ENCODE measurements at regions not wholly inside any gene's neighbourhood (a gene's known extent, or its start where the extent isn't known, plus 50 kb on each side); places are given as distances from the start of the nearest gene placed in this dataset.

DNA sequence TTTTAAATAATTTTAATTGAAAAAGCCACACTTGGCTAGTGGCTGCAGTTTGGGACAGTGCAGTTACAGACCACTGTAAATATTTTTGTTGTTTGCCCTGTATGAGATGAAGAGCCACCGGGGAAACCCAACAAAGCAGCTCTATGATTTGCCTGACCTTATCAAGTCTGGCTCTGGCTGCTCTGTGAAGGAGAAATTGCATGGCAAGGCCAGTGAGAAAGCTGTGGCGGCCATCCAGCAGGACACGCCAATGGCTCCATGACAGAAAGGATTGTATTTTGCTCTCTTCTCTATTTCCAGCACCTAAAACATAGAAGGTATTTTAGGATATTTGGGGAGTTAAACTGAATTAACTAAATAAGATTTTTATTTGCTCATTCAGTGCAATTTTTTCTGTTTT, 330.0 kb upstream of the DYNLRB2 start:
- Mint-ChIP-seq H3K9me3 (peaks cover 9% of the 10 kb centered on the region), H3K27ac (no peak overlapping the region), H3K4me3 (no peak overlapping the region), H3K36me3 (no peaks in the 10 kb centered on the region), H3K4me1 (no peaks in the 10 kb centered on the region), H3K27me3 (peaks cover 8% of the 10 kb centered on the region)
- DNase-seq (ENCODE audit: low spot score in 2 of 2) (no peak), ATAC-seq (ENCODE audit: low read depth) (no peak)

DNA sequence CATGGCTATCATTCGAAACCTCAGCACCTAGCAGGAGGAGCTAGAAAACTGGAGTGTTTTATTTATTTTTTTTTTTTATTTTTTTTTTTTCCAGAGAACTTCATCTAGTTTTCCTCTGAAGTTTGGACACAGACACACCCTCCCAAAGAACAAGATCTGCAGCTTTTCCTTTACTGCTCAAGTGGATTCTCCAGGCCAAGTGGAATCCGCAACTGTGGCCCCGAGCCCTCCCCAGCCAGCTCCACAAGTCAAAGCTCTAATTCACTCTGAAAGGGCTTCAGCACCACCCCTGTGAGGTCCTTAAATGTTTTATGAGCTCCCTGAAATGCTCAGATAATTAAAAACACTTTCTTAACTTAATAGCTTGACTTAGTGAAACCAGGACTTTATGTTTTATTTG, 332.1 kb upstream of the DYNLRB2 start:
- Mint-ChIP-seq H3K27me3 (peaks cover 12% of the 10 kb centered on the region), H3K4me3 (no peak overlapping the region), H3K9me3 (peaks cover 6% of the 10 kb centered on the region), H3K4me1 (no peaks in the 10 kb centered on the region), H3K27ac (no peak overlapping the region), H3K36me3 (no peaks in the 10 kb centered on the region)
- ATAC-seq (ENCODE audit: low read depth) (no peak), DNase-seq (ENCODE audit: low spot score in 2 of 2) (no peak)

DNA sequence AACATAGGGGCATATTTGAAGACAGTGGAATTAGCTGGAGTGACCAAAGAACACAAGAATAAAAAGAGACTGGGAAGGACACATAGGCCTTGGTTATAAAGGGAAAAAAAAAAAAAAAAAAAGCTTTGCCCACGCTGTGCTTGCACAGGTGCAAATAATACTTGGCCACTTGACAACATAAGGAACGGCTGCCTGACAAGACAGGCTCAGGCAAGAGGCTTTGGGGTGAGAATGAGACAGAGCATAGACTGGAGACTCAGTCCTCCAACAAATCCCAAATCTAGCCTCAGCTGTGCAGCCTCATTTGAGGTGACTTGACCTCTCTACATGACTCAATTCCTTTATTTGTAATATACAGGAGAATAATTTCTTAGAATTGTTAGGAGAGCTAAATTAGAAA, 332.8 kb upstream of the DYNLRB2 start:
- DNase-seq (ENCODE audit: low spot score in 2 of 2), result no peak
- Mint-ChIP-seq H3K36me3 (no peaks in the 10 kb centered on the region), H3K27ac (no peak overlapping the region), H3K4me1 (no peaks in the 10 kb centered on the region), H3K27me3 (peaks cover 8% of the 10 kb centered on the region), H3K9me3 (peaks cover 6% of the 10 kb centered on the region), H3K4me3 (no peak overlapping the region)
- no peak for ATAC-seq (ENCODE audit: low read depth)

DNA sequence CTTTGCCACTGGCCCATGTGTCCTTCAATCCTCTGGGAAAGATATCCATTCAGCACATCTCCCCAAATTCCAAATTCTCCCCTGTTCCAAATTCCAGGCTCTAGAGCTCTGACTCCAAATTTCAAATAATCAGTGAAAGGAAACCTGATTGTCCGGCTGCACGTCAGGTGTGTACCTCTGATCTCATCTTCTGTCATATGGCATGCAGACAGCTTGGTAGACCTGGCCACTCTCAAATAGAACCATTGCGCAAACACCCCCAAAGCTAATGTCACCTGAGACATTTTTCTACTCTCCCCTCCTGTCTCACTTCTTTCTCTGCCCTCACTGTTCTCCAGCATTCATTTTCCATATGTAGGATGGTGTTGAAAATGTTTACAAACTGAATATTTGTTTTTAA, 337.0 kb upstream of the DYNLRB2 start:
- peaks cover 6% of the 10 kb centered on the region for H3K9me3 Mint-ChIP-seq
- ATAC-seq (ENCODE audit: low read depth) (no peak), DNase-seq (ENCODE audit: low spot score in 2 of 2) (no peak)
- no peak overlapping the region for H3K4me3 Mint-ChIP-seq
- no peak overlapping the region for H3K27ac Mint-ChIP-seq
- H3K4me1 Mint-ChIP-seq, result no peaks in the 10 kb centered on the region
- no peaks in the 10 kb centered on the region for H3K36me3 Mint-ChIP-seq
- peaks cover 5% of the 10 kb centered on the region for H3K27me3 Mint-ChIP-seq

DNA sequence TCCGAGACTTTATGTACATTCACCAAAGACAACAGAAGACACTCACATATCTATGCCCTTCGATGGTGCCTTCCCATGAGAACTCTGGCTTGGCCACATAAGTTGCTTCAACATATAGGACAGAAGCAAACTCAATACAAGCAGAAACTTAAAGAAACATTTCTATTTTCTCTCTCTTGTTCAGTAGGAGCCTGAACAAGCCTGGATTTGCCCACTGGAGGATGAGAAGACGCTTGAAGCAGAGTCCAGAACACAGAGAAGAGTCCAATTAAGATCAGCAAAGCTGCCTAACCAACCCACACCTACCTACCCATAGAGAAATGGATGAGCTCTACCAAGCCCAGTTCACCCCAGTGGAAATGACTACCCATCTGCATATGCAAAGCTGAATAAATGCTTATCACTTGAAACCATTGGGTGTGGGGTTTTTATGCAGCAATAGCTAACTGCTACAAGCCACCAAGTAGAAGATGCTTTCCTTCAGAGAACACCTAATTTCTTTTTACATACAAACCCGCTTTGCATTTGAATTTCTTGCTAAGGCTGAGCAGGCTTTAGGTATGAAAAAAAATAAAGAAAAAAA, 337.9 kb upstream of the DYNLRB2 start:
- Mint-ChIP-seq H3K36me3 (no peaks in the 10 kb centered on the region), H3K9me3 (peaks cover 6% of the 10 kb centered on the region), H3K4me3 (no peak overlapping the region), H3K27ac (no peak overlapping the region), H3K27me3 (peaks cover 5% of the 10 kb centered on the region), H3K4me1 (no peaks in the 10 kb centered on the region)
- ATAC-seq (ENCODE audit: low read depth) (no peak), DNase-seq (ENCODE audit: low spot score in 2 of 2) (no peak)

DNA sequence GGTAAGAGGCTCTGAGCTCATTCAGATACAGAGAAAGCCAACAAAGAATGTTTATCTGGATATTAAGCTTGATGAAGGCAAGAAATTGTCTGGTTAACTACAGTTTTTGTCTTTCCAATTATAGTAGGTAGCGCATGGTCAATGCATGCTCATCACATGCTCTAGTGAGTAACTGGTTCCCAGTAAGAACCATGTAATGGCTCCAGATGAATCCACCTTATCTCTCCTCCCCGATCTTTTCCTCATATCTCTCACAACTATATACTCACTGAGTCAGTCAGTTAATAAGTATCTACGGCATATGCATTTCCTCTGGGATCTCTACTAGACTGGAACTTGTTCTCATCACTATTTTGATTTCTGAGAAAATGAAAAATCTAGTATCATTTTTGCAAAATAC, 340.7 kb upstream of the DYNLRB2 start:
- peaks cover 7% of the 10 kb centered on the region for H3K27me3 Mint-ChIP-seq
- no peak for ATAC-seq (ENCODE audit: low read depth)
- H3K27ac Mint-ChIP-seq, result no peak overlapping the region
- H3K4me3 Mint-ChIP-seq, result no peak overlapping the region
- H3K9me3 Mint-ChIP-seq, result peaks cover 3% of the 10 kb centered on the region
- no peak for DNase-seq (ENCODE audit: low spot score in 2 of 2)
- no peaks in the 10 kb centered on the region for H3K4me1 Mint-ChIP-seq
- H3K36me3 Mint-ChIP-seq, result no peaks in the 10 kb centered on the region

DNA sequence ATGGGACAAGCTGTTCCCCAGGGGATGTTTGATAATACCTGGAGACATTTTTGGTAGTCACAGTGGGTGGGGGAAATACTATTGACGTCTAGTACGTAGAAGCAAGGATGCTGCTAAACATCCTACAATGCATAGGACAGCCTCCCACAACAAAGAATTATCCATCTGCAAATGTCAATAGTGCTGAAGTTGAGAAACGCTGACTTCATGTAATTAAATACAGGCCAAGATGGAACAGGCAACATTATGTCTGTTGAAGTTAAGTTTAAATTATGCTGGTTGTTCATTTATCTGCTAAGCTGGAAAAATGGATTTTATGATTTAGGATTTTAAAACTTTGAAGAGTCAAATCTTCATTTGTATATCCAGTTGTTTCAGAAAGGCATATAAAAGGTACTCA, 341.2 kb upstream of the DYNLRB2 start:
- H3K27ac Mint-ChIP-seq, result no peak overlapping the region
- no peak overlapping the region for H3K4me3 Mint-ChIP-seq
- ATAC-seq (ENCODE audit: low read depth), result no peak
- H3K36me3 Mint-ChIP-seq, result no peaks in the 10 kb centered on the region
- DNase-seq (ENCODE audit: low spot score in 2 of 2), result no peak
- H3K9me3 Mint-ChIP-seq, result peaks cover under 1% of the 10 kb centered on the region
- no peaks in the 10 kb centered on the region for H3K4me1 Mint-ChIP-seq
- H3K27me3 Mint-ChIP-seq, result peaks cover 4% of the 10 kb centered on the region

DNA sequence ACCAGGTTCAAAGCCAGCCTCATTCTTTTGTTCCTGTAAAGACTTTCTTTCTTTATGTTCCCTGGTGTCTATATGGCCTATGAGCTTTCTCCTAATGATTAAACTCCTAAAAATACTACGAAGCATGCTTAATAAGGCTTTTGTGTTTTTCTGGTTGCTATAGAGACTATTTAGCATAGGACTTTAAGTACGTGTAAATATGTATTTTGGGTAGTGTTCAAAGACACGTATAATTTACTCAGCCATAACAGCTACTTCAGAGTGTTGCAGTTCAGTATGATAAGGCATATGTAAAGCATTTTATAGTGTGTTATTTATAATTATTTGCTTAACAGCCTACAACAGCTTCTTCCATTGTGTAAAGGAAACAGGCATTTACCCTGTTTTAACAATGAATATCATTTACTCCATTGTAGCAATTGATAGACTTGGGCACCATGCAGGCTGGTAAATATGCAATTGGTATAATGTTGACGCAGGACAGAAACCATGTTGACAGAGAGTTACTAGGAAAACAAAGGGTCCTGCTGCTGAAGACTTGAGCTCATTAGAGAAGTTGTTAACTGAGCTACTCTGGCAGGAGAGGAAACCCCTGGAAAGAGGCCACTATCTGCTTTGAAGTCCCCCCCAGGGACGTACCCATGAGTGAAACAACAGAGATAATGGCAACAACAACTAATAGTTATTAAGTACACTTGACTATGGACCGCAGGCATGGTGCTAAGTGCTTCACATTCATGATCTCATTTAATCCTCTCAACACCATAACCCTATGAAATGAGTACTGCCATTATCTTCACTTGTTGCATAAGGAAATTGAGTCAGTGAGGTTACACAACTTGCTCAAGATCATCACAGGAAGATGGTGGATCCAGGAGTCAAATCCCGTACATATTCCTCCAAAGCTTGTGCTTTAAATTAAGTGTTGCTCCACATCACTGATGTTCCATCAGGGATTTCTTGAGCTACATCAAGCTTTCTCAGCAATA, 342.2 kb upstream of the DYNLRB2 start:
- no peaks in the 10 kb centered on the region for H3K4me1 Mint-ChIP-seq
- H3K9me3 Mint-ChIP-seq, result no peaks in the 10 kb centered on the region
- H3K27ac Mint-ChIP-seq, result no peak overlapping the region
- no peak overlapping the region for H3K4me3 Mint-ChIP-seq
- no peak for ATAC-seq (ENCODE audit: low read depth)
- H3K36me3 Mint-ChIP-seq, result no peaks in the 10 kb centered on the region
- no peak for DNase-seq (ENCODE audit: low spot score in 2 of 2)
- peaks cover 3% of the 10 kb centered on the region for H3K27me3 Mint-ChIP-seq

DNA sequence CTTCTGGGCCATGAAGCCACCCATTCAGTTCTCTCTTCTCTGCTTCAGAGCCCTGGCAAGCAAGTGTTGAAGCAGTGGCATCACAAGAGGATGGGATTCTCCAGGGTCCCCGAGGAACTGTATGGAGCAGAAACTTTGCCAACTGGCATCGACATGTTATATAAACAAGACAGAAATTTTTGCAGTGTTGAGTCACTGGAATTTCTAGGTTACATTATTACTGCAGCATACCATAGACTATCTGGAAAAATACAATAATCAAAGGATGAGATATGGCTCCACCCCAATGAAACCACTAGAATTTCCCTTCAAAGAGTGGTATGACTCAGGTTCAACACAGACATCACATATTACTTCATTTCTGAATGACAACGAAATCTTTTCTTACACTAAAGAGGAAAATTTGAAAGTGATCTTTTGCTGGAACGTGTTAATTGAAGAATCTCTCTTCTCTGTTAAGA, 343.0 kb upstream of the DYNLRB2 start:
- DNase-seq (ENCODE audit: low spot score in 2 of 2) (no peak), ATAC-seq (ENCODE audit: low read depth) (no peak)
- no peaks in the 10 kb centered on the region for H3K9me3 Mint-ChIP-seq
- H3K4me1 Mint-ChIP-seq, result no peaks in the 10 kb centered on the region
- no peak overlapping the region for H3K4me3 Mint-ChIP-seq
- H3K27me3 Mint-ChIP-seq, result peaks cover 3% of the 10 kb centered on the region
- H3K36me3 Mint-ChIP-seq, result no peaks in the 10 kb centered on the region
- no peak overlapping the region for H3K27ac Mint-ChIP-seq

DNA sequence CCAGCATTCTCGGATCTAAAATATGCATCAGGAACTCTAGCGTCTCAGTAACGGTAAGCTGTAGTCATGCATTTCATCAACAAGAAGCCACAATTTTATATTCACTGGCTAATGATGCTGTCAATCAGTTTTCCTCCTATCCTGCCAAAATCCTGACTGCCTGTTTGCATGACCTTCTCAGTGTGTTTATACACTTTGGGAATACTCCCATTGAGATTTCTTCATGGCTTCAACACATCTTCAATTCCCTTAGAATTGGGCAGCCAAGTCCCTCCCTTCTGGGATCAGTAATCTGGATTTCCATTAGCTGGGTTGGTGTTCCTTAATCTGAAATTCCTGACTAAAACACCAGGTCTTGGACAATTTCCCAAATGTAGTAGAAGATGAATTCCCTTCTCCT, 348.9 kb upstream of the DYNLRB2 start:
- H3K9me3 Mint-ChIP-seq, result no peaks in the 10 kb centered on the region
- H3K4me3 Mint-ChIP-seq, result no peak overlapping the region
- DNase-seq (ENCODE audit: low spot score in 2 of 2) (no peak), ATAC-seq (ENCODE audit: low read depth) (no peak)
- H3K27ac Mint-ChIP-seq, result no peak overlapping the region
- H3K4me1 Mint-ChIP-seq, result no peaks in the 10 kb centered on the region
- H3K27me3 Mint-ChIP-seq, result peaks cover 4% of the 10 kb centered on the region
- no peaks in the 10 kb centered on the region for H3K36me3 Mint-ChIP-seq

DNA sequence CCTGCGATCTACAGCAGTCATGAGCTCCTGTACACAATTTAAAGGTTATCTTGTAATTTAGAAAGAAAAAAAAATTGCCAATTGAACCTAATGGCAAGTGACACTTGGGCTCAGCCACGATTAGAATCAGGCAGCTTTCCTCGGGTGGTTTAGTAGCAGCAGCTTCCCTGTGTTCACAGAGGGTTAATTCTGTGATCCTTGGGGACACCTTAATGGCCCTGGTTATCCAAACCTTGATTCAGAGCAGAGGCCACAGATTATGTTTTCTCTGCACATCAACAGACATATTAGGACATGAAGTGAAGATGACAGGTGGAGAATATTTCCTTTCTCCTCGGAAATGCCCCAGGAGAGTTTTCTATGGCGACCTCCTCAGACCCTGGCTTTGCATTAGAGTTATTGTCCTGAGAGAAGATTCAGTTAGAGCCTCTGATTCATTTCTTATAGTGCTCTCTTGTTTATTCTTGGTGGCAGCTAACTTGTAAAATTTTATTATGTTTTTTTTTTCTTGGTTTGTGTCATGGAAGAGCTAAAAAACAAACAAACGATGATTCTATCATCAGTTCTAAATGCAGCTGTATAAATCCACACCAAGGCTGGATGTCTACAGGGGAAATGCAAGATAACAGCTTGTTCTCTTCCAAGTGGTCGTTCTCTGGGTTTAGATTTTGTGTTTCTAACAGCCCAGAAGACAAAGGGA, 351.2 kb upstream of the DYNLRB2 start:
- H3K9me3 Mint-ChIP-seq, result no peaks in the 10 kb centered on the region
- no peak overlapping the region for H3K4me3 Mint-ChIP-seq
- no peak overlapping the region for H3K27ac Mint-ChIP-seq
- no peaks in the 10 kb centered on the region for H3K36me3 Mint-ChIP-seq
- ATAC-seq (ENCODE audit: low read depth), result no peak
- H3K27me3 Mint-ChIP-seq, result peaks cover 4% of the 10 kb centered on the region
- no peaks in the 10 kb centered on the region for H3K4me1 Mint-ChIP-seq
- DNase-seq (ENCODE audit: low spot score in 2 of 2), result no peak

DNA sequence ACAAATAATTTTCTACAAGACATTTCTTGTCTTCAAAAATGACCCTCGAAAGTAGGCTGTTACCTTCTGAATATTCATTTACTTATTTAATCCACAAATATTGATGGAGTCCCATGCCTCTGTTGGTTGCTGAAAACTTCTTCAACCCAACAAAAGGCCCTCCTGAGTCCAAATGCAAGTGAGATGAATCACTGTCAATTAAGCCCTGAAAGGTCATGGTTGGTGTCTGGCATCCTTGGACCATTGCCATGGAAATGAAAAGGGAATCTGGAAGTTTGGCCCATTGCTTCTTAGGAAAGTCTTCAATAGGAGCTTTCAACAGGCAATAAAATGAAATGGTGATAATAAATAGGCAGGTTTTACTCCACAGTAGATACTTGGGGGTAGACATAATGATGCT, 364.7 kb upstream of the DYNLRB2 start:
- ATAC-seq (ENCODE audit: low read depth) (no peak), DNase-seq (ENCODE audit: low spot score in 2 of 2) (no peak)
- H3K4me1 Mint-ChIP-seq, result no peaks in the 10 kb centered on the region
- no peak overlapping the region for H3K4me3 Mint-ChIP-seq
- H3K27me3 Mint-ChIP-seq, result peaks cover 5% of the 10 kb centered on the region
- no peak overlapping the region for H3K27ac Mint-ChIP-seq
- H3K9me3 Mint-ChIP-seq, result no peaks in the 10 kb centered on the region
- no peaks in the 10 kb centered on the region for H3K36me3 Mint-ChIP-seq

DNA sequence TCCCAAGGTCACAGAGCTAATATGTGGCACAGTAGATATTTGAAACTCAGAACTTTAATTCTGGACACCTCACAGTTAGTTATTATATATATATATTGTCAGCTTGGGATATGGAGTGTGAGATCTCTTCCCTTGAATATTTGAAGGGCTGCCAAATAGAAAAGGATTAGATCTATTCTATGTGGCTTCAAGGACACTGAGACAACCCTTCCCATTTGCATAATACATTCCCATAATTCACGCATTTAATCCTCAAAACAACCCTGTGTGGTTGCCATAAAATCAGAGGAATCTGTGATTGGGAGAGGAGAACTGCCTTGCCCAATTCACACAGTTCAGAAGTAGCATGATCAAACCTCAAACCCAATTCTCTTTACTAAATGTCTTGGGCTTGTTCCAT, 365.8 kb upstream of the DYNLRB2 start:
- Mint-ChIP-seq H3K4me1 (no peaks in the 10 kb centered on the region), H3K4me3 (no peak overlapping the region), H3K27me3 (peaks cover 5% of the 10 kb centered on the region), H3K36me3 (no peaks in the 10 kb centered on the region), H3K9me3 (no peaks in the 10 kb centered on the region), H3K27ac (no peak overlapping the region)
- ATAC-seq (ENCODE audit: low read depth) (no peak), DNase-seq (ENCODE audit: low spot score in 2 of 2) (no peak)

DNA sequence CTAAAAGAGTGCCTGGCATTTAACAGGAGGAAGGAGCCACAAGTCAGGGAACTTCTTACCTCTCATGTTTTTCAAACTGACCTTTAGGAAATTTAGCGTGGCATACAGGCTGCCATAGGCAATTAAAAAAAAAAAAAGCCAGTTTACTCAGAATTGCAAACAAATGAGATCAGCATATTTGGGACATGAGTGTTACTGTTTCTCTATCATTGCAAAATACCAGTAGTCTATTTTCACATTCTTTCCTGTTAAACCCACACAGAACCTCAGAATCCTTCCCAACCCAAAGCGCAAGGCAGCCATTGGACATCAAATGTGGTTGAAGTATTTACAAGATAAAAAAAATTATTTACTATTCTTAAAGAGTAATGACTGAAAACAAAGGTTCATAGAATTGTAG, 366.4 kb upstream of the DYNLRB2 start:
- no peak overlapping the region for H3K27ac Mint-ChIP-seq
- no peak overlapping the region for H3K4me3 Mint-ChIP-seq
- no peak for ATAC-seq (ENCODE audit: low read depth)
- H3K27me3 Mint-ChIP-seq, result peaks cover 5% of the 10 kb centered on the region
- H3K4me1 Mint-ChIP-seq, result no peaks in the 10 kb centered on the region
- no peaks in the 10 kb centered on the region for H3K36me3 Mint-ChIP-seq
- no peaks in the 10 kb centered on the region for H3K9me3 Mint-ChIP-seq
- DNase-seq (ENCODE audit: low spot score in 2 of 2), result no peak

Data from memory B cell (primary cell).